GM12891 (cell line): ENCODE measurements at regions not wholly inside any gene's neighbourhood (a gene's known extent, or its start where the extent isn't known, plus 50 kb on each side); places are given as distances from the start of the nearest gene placed in this dataset.

Experiments used
- POLR2A ChIP-seq: IDR thresholded peaks from 2 replicates; pipeline ENCODE4 v1.6.1; 2011; ENCODE audit warnings: low read depth, low read length, control low read depth
- POLR2AphosphoS5 ChIP-seq: IDR thresholded peaks from 2 replicates; pipeline ENCODE4 v1.6.1; 2011; ENCODE audit warnings: low read depth, low read length, control low read depth
- SPI1 ChIP-seq: IDR thresholded peaks from 2 replicates; pipeline ENCODE4 v1.6.1; 2011; ENCODE audit warnings: low read depth, low read length, control low read depth
- TAF1 ChIP-seq: IDR thresholded peaks from 2 replicates; pipeline ENCODE4 v1.6.1; 2011; ENCODE audit warnings: low read depth, low read length, control low read depth

DNA sequence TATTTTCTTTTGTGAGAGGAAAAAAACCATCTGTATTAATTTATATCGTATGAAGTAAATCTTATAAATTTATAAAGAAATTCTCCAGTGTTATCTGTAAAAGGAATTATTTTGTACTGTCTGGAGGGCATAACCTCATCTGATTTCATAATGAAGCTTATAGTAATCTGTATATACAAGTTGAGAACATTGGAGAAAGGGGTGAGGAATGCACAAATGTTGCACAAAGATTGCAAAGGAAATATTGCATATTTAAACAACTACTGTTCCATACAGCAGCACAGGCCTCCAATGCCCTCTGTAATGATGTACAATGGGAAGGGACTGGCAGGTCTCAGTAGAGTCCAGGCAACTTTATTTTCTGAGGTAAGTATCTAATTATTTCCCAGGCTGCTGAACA lies 50.8 kb upstream of the KCNJ16 start:
- TF ChIP-seq TAF1 (no peak), SPI1 (no peak), POLR2A (no peak), POLR2AphosphoS5 (no peak)
